ENCODE measurements at regions not wholly inside any gene's neighbourhood (a gene's known extent, or its start where the extent isn't known, plus 50 kb on each side); places are given as distances from the start of the nearest gene placed in this dataset.

GRCh38 chr3:21163956-21164355, 587.1 kb downstream of the ZNF385D start:
- TF ChIP-seq CTCF (conservative IDR thresholded peaks at IDR 0.05 in 1 of 2, IDR thresholded peaks at IDR 0.05 in 1 of 2; ENCODE audit: extremely low read depth in 1 of 2, insufficient read depth in 1 of 2, low read depth in 1 of 2, low read length in 2 of 2): no peak
- no peak for TF ChIP-seq EZH2 (IDR thresholded peaks at IDR 0.05; ENCODE audit: borderline replicate concordance, low read length)

Data from mammary epithelial cell (primary cell).